Panc1 (cell line): ENCODE measurements at regions not wholly inside any gene's neighbourhood (a gene's known extent, or its start where the extent isn't known, plus 50 kb on each side); places are given as distances from the start of the nearest gene placed in this dataset.

Experiments
- ATAC-seq: fragments of 200-7000 bp; cut with Tn5 transposase; 2 replicates; pipeline ENCODE4 v1.9.1; 2020; ENCODE audit warnings: mild to moderate bottlenecking, moderate library complexity
- BruUV-seq: library from RNA; stranded (reverse); fragments of 400-500 nt; replicated peaks from 2 replicates; lab custom pipeline; 2021; lab: Mats Ljungman, UMichigan
- CTCF ChIA-PET: fragments of 300-600 bp; sonication (Branson Sonifier 250); formaldehyde crosslinking; loops from one replicate; lab custom pipeline; 2022; ENCODE audit warnings: antibody characterized with exemption; lab: Charles Lee
- POLR2A ChIA-PET: fragments of 300-600 bp; sonication (Branson Sonifier 250); formaldehyde crosslinking; loops from one replicate; lab custom pipeline; 2022; ENCODE audit warnings: antibody characterized with exemption; lab: Charles Lee
- DNase-seq: peaks from one replicate; pipeline ENCODE4 v3.0.0-alpha.2; 2010; ENCODE audit warnings: low read depth, low spot score
- H3K27ac ChIP-seq: 2 replicates; pipeline ENCODE4 v1.5.1; 2011; ENCODE audit warnings: mild to moderate bottlenecking, low read length, inconsistent platforms
- H3K27me3 ChIP-seq: fragments of 200-500 bp; sonication (Bioruptor generic); 2 replicates; pipeline ENCODE4 v1.6.0; 2014; ENCODE audit warnings: low read length, inconsistent platforms; ENCODE audit not compliant: control insufficient read depth, insufficient read depth
- H3K36me3 ChIP-seq: fragments of 200-500 bp; sonication (Bioruptor generic); 2 replicates; pipeline ENCODE4 v1.5.1; 2014; ENCODE audit warnings: inconsistent platforms, mild to moderate bottlenecking, low read length, moderate library complexity; ENCODE audit not compliant: control insufficient read depth, insufficient read depth
- H3K4me1 ChIP-seq: 2 replicates; pipeline ENCODE4 v1.5.1; 2011; ENCODE audit warnings: inconsistent platforms, mild to moderate bottlenecking, low read length, moderate library complexity; ENCODE audit not compliant: control insufficient read depth, insufficient read depth
- H3K4me3 ChIP-seq, 2 experiments: 2 replicates each; pipeline ENCODE4 v1.5.1; 2011 to 2012; ENCODE audit warnings: low read depth in 2 of 2, low read length in 2 of 2, mild to moderate bottlenecking in 2 of 2, inconsistent platforms in 1 of 2, moderate library complexity in 1 of 2
- H3K9me3 ChIP-seq: fragments of 200-500 bp; sonication (Bioruptor generic); 2 replicates; pipeline ENCODE4 v1.5.1; 2014; ENCODE audit warnings: low read depth, mild to moderate bottlenecking, inconsistent platforms, low read length, moderate library complexity; ENCODE audit not compliant: control insufficient read depth, insufficient read depth
- POLR2AphosphoS5 ChIP-seq: IDR thresholded peaks from 2 replicates; pipeline ENCODE4 v1.6.1; 2012; ENCODE audit warnings: mild to moderate bottlenecking, low read depth, low read length, moderate library complexity
- SIN3A ChIP-seq: IDR thresholded peaks from 2 replicates; pipeline ENCODE4 v1.6.1; 2012; ENCODE audit warnings: low read depth, mild to moderate bottlenecking, low read length, moderate library complexity, borderline replicate concordance; ENCODE audit not compliant: insufficient read depth
- TCF7L2 ChIP-seq: IDR thresholded peaks from 2 replicates; pipeline ENCODE4 v1.6.1; 2011; ENCODE audit warnings: mild to moderate bottlenecking, low read depth, low read length, inconsistent platforms
- in situ Hi-C: cut with HindIII; loops from 2 replicates; pipeline ENCODE4 v1.10.0; 2016; ENCODE audit warnings: low sequenced_read_pairs, low pct_unique_long_range_greater_than_20kb
- intact Hi-C: fragments of 100-400 bp; cut with micrococcal nuclease; formaldehyde crosslinking; loops from one replicate; pipeline ENCODE4 v1.10.0; 2022; ENCODE audit not compliant: unreplicated experiment
- TF ChIP-seq, protein P1 (sequence below): fragments of 450-650 bp; IDR thresholded peaks from 2 replicates; pipeline ENCODE4 v1.5.1; 2017; ENCODE audit warnings: mild to moderate bottlenecking
- TF ChIP-seq, protein P2 (sequence below), 2 experiments: IDR thresholded peaks; 2 replicates each; pipeline ENCODE4 v1.6.1; 2011 to 2012; ENCODE audit warnings: low read depth in 2 of 2, control low read depth in 1 of 2, low read length in 1 of 2, mild to moderate bottlenecking in 1 of 2, moderate library complexity in 1 of 2; ENCODE audit not compliant: insufficient read depth in 1 of 2

DNA sequence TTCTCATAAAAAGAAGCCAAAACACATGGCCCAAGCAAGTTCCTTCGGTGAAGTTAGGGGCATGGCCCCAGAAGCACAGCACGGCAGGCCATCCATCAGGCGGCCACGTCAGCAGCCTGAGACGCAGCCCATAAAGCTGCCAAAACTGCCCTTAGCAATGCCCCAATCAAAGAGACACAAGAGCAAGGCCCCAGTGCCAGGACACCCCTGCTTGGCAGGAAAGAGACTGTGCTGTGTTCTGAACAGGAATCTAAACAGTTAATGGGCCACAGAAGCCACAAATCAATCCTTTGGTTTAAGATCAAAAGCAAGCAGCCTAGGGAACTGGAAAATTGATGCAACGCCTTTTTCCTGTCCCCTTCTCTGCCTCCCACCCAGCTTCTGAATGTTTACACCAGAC is 497.0 kb upstream of the USP24 start:
- DNase-seq (no peak), ATAC-seq (no peak)
- H3K4me1 ChIP-seq = no peaks in the 10 kb centered on the region
- H3K9me3 ChIP-seq = no peaks in the 10 kb centered on the region
- CTCF ChIA-PET = no interaction called here
- no peaks in the 10 kb centered on the region for H3K27me3 ChIP-seq
- intact Hi-C loops (no loop called here), in situ Hi-C loops (no loop called here)
- BruUV-seq = no TSS peak
- TF ChIP-seq SIN3A (no peak), POLR2AphosphoS5 (no peak), TCF7L2 (no peak)
- TF ChIP-seq, protein P1, sequence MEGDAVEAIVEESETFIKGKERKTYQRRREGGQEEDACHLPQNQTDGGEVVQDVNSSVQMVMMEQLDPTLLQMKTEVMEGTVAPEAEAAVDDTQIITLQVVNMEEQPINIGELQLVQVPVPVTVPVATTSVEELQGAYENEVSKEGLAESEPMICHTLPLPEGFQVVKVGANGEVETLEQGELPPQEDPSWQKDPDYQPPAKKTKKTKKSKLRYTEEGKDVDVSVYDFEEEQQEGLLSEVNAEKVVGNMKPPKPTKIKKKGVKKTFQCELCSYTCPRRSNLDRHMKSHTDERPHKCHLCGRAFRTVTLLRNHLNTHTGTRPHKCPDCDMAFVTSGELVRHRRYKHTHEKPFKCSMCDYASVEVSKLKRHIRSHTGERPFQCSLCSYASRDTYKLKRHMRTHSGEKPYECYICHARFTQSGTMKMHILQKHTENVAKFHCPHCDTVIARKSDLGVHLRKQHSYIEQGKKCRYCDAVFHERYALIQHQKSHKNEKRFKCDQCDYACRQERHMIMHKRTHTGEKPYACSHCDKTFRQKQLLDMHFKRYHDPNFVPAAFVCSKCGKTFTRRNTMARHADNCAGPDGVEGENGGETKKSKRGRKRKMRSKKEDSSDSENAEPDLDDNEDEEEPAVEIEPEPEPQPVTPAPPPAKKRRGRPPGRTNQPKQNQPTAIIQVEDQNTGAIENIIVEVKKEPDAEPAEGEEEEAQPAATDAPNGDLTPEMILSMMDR = no peak
- TF ChIP-seq, protein P2, sequence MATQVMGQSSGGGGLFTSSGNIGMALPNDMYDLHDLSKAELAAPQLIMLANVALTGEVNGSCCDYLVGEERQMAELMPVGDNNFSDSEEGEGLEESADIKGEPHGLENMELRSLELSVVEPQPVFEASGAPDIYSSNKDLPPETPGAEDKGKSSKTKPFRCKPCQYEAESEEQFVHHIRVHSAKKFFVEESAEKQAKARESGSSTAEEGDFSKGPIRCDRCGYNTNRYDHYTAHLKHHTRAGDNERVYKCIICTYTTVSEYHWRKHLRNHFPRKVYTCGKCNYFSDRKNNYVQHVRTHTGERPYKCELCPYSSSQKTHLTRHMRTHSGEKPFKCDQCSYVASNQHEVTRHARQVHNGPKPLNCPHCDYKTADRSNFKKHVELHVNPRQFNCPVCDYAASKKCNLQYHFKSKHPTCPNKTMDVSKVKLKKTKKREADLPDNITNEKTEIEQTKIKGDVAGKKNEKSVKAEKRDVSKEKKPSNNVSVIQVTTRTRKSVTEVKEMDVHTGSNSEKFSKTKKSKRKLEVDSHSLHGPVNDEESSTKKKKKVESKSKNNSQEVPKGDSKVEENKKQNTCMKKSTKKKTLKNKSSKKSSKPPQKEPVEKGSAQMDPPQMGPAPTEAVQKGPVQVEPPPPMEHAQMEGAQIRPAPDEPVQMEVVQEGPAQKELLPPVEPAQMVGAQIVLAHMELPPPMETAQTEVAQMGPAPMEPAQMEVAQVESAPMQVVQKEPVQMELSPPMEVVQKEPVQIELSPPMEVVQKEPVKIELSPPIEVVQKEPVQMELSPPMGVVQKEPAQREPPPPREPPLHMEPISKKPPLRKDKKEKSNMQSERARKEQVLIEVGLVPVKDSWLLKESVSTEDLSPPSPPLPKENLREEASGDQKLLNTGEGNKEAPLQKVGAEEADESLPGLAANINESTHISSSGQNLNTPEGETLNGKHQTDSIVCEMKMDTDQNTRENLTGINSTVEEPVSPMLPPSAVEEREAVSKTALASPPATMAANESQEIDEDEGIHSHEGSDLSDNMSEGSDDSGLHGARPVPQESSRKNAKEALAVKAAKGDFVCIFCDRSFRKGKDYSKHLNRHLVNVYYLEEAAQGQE (IDR thresholded peaks at IDR 0.05; ENCODE audit: insufficient read depth in 1 of 2, low read depth in 2 of 2, low read length in 1 of 2) = no peak
- H3K4me3 ChIP-seq = no peak overlapping the region
- H3K36me3 ChIP-seq = no peaks in the 10 kb centered on the region
- H3K27ac ChIP-seq = no peak overlapping the region
- POLR2A ChIA-PET = interaction anchor here (0.6 kb wide), 1 partner anchor 400 kb away, joined by 8 read pairs; no protein-coding TSS in a partner anchor

DNA sequence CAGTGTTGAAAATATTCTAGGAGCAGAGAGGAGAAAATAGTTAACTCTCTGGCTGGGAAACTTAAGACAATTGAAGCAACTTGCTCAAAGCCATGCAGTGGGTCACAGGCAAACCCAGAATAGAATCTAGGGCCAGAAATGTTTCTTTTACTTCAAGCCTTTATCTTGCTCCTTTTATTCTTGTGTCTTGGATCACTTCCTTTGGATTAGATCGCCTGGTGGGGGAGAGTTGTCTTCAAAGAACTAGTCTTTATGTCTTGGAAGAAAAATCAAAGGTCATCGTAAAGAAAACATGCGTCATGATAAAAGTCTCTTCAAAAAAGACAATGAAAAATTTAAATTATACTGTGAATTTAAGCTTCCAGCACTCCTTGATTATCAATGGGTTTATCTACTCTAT is 493.6 kb upstream of the USP24 start:
- TF ChIP-seq SIN3A = no peak
- TF ChIP-seq, protein P2 (IDR thresholded peaks at IDR 0.05; ENCODE audit: insufficient read depth in 1 of 2, low read depth in 2 of 2, low read length in 1 of 2) = no peak
- no peak for TF ChIP-seq POLR2AphosphoS5
- TF ChIP-seq, protein P1 = no peak
- TF ChIP-seq TCF7L2 = no peak
- Histone ChIP-seq H3K27ac (no peak overlapping the region), H3K27me3 (no peaks in the 10 kb centered on the region), H3K4me3 (no peak overlapping the region), H3K4me1 (no peaks in the 10 kb centered on the region), H3K36me3 (no peaks in the 10 kb centered on the region), H3K9me3 (no peaks in the 10 kb centered on the region)
- DNase-seq (no peak), ATAC-seq (no peak)
- no TSS peak for BruUV-seq
- ChIA-PET CTCF (no interaction called here), POLR2A (no interaction called here)
- intact Hi-C loops (no loop called here), in situ Hi-C loops (no loop called here)
